Upper lobe of right lung (tissue), 1 donor: ENCODE measurements at regions not wholly inside any gene's neighbourhood (a gene's known extent, or its start where the extent isn't known, plus 50 kb on each side); places are given as distances from the start of the nearest gene placed in this dataset.

Experiments
- ATAC-seq: fragments of 200-7000 bp; cut with Tn5 transposase; one replicate; pipeline ENCODE4 v1.9.1; 2020; ENCODE audit warnings: mild to moderate bottlenecking, moderate library complexity
- DNase-seq: peaks from one replicate; pipeline ENCODE4 v3.0.0-alpha.2; 2020
- H3K27ac ChIP-seq: fragments of 200-600 bp; one replicate; pipeline ENCODE4 v1.8.0; 2022
- H3K27me3 ChIP-seq: fragments of 200-600 bp; one replicate; pipeline ENCODE4 v1.8.0; 2022; ENCODE audit warnings: mild to moderate bottlenecking
- H3K36me3 ChIP-seq: fragments of 200-600 bp; one replicate; pipeline ENCODE4 v1.8.0; 2022
- H3K4me1 ChIP-seq: fragments of 200-600 bp; one replicate; pipeline ENCODE4 v1.8.0; 2022
- H3K4me3 ChIP-seq: fragments of 200-600 bp; one replicate; pipeline ENCODE4 v1.8.0; 2022; ENCODE audit warnings: mild to moderate bottlenecking
- H3K9me3 ChIP-seq: fragments of 200-600 bp; one replicate; pipeline ENCODE4 v1.8.0; 2022
- intact Hi-C: fragments of 100-400 bp; cut with DNase I; formaldehyde crosslinking; loops from one replicate; pipeline ENCODE4 v1.11.0; 2022
- TF ChIP-seq, protein P1 (sequence below): fragments of 200-600 bp; IDR thresholded peaks from one replicate; pipeline ENCODE4 v1.8.0; 2022; ENCODE audit warnings: antibody characterized with exemption
- donor health status: DM: no; HTN: yes; CAD: no; lungs with severe emphysema.

GRCh38 chr11:21687643-21688042 lies 505.2 kb upstream of the ANO5 start:
- Histone ChIP-seq H3K4me1 (no peaks in the 10 kb centered on the region), H3K27ac (no peak overlapping the region), H3K4me3 (no peak overlapping the region), H3K9me3 (no peaks in the 10 kb centered on the region), H3K27me3 (no peaks in the 10 kb centered on the region), H3K36me3 (no peaks in the 10 kb centered on the region)
- no peak for DNase-seq
- ATAC-seq, result no peak
- intact Hi-C loops, result no loop called here
- TF ChIP-seq, protein P1, sequence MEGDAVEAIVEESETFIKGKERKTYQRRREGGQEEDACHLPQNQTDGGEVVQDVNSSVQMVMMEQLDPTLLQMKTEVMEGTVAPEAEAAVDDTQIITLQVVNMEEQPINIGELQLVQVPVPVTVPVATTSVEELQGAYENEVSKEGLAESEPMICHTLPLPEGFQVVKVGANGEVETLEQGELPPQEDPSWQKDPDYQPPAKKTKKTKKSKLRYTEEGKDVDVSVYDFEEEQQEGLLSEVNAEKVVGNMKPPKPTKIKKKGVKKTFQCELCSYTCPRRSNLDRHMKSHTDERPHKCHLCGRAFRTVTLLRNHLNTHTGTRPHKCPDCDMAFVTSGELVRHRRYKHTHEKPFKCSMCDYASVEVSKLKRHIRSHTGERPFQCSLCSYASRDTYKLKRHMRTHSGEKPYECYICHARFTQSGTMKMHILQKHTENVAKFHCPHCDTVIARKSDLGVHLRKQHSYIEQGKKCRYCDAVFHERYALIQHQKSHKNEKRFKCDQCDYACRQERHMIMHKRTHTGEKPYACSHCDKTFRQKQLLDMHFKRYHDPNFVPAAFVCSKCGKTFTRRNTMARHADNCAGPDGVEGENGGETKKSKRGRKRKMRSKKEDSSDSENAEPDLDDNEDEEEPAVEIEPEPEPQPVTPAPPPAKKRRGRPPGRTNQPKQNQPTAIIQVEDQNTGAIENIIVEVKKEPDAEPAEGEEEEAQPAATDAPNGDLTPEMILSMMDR, result no peak

DNA sequence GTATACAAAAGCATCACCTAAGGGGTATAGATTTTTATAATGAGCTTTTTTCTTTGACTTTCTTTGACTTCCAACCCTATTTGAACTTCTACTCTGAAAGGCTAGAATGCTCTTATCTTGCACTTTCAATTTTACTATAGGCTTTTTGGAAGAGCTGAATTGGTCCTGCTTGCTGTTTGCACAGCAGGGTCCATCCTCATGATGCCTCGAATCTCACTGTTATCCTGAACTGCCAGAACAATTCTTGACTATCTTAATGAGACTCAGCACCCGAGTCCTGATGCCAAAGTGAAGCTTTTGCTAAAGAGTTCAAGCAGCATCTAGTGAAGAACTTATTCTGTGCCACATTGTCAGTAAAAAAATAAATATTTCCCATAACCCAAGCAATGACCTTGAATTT lies 488.3 kb upstream of the ANO5 start:
- DNase-seq (no peak), ATAC-seq (no peak)
- Histone ChIP-seq H3K4me3 (no peak overlapping the region), H3K9me3 (no peaks in the 10 kb centered on the region), H3K4me1 (no peaks in the 10 kb centered on the region), H3K27ac (no peak overlapping the region), H3K27me3 (no peaks in the 10 kb centered on the region), H3K36me3 (no peaks in the 10 kb centered on the region)
- intact Hi-C loops, result no loop called here
- TF ChIP-seq, protein P1, result no peak

DNA sequence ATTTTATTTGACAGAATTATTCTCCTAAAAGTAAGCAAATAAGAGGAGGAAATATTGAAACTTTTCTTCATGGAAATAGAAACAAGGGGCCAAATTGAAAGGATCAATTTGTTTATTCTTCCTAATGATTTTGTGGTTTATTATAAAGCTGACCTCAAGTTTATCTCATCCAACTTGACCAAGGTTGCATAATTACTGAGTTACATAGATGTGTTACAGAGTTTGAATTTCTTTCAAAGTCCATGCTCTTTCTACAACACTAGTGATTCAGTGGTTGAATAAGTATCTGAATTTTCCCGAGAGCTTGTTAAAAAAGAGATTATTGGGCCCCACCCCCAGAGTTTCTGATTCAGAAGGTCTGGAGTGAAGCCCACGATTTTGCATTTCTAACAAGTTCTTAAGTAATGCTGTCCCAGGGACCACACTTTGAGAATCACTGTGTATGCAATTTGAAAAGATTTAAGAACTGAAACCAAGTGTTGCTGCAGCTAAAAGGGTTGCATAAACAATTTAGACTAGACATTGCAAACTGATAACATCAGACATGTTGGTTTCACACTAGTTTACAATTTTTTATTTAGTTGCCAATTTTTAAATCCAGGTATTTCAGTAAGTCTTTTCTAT lies 485.7 kb upstream of the ANO5 start:
- Histone ChIP-seq H3K27ac (no peak overlapping the region), H3K4me3 (no peak overlapping the region), H3K27me3 (no peaks in the 10 kb centered on the region), H3K9me3 (no peaks in the 10 kb centered on the region), H3K36me3 (no peaks in the 10 kb centered on the region), H3K4me1 (no peaks in the 10 kb centered on the region)
- DNase-seq, result no peak
- ATAC-seq, result no peak
- intact Hi-C loops, result no loop called here
- TF ChIP-seq, protein P1, result no peak

- Histone ChIP-seq H3K27ac (no peak overlapping the region), H3K4me1 (no peaks in the 10 kb centered on the region), H3K36me3 (no peaks in the 10 kb centered on the region), H3K4me3 (no peak overlapping the region), H3K9me3 (no peaks in the 10 kb centered on the region), H3K27me3 (no peaks in the 10 kb centered on the region)
- intact Hi-C loops, result no loop called here
- TF ChIP-seq, protein P1, result no peak
- DNase-seq (no peak), ATAC-seq (no peak)
Measured at GRCh38 chr11:21710809-21711208, 482.1 kb upstream of the ANO5 start.

GRCh38 chr11:21711341-21711740 lies 481.5 kb upstream of the ANO5 start:
- H3K36me3 ChIP-seq, result no peaks in the 10 kb centered on the region
- no peaks in the 10 kb centered on the region for H3K27me3 ChIP-seq
- intact Hi-C loops, result no loop called here
- ATAC-seq, result no peak
- TF ChIP-seq, protein P1, result no peak
- H3K4me3 ChIP-seq, result no peak overlapping the region
- H3K9me3 ChIP-seq, result no peaks in the 10 kb centered on the region
- H3K4me1 ChIP-seq, result no peaks in the 10 kb centered on the region
- H3K27ac ChIP-seq, result no peak overlapping the region
- DNase-seq, result no peak

- intact Hi-C loops, result no loop called here
- no peaks in the 10 kb centered on the region for H3K9me3 ChIP-seq
- H3K4me1 ChIP-seq, result no peaks in the 10 kb centered on the region
- no peak for DNase-seq
- no peak overlapping the region for H3K27ac ChIP-seq
- no peak overlapping the region for H3K4me3 ChIP-seq
- H3K27me3 ChIP-seq, result no peaks in the 10 kb centered on the region
- H3K36me3 ChIP-seq, result no peaks in the 10 kb centered on the region
- ATAC-seq, result no peak
- TF ChIP-seq, protein P1, result no peak
Measured at GRCh38 chr11:21723678-21724077, 469.2 kb upstream of the ANO5 start.
